ENCODE measurements at regions not wholly inside any gene's neighbourhood (a gene's known extent, or its start where the extent isn't known, plus 50 kb on each side); places are given as distances from the start of the nearest gene placed in this dataset.

DNA sequence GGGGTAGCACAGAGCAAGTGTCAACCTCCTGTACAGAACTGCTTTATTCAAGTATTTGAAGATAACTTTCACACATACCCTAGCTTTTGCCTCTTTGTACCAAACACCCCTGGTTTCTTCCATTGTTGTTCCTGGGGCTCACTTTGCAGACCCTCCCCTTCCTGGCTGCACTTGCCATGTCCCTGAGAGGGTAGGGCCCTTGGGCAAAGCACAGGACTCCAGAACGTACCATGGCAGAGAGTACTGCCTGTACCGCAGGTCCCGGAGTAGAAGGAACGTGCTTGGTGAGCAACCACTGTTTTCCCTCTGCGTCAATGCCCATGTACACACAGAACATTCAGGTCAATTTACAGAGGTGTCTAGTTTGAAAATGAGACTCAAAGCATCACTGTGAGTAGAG, 290.4 kb downstream of the EN1 start:
- no peak for DNase-seq

DNA sequence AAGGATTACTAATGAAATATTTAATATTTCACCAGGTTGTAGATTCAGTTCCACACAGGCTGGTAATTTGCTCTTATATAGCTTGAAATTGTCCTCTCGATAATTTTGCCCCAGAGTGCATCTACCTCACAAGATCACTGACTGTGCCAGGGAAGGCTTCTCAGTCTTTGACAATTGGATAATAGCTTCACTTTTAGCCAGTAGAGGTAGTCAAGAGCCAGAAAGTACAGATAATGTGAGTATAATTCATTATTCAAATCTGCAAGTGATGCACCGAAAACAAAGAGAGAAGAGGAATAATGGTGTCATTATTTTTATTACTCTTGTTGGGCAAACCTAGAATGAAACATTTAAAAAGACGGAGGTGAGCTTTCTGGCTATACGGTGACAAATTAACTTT, 292.8 kb downstream of the EN1 start:
- DNase-seq, result no peak

DNA sequence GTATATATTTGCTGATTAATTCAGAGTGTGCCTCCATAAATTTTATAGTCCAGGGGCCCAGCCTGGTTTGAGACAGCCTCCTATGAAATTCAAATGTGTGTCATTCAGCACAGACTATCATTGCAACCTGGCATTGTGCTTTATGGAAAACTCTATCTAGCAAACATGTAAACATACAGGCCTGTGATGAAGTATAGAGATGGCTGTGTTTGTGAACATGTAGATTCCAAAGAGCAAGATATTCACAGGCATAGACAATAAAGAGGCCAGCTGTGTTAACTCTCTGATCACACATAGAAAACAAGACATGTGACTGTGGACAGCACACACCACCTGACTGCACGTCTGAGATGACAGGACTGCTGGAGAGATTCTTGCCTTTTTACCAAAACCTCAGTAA, 297.9 kb downstream of the EN1 start:
- no peak for DNase-seq

DNA sequence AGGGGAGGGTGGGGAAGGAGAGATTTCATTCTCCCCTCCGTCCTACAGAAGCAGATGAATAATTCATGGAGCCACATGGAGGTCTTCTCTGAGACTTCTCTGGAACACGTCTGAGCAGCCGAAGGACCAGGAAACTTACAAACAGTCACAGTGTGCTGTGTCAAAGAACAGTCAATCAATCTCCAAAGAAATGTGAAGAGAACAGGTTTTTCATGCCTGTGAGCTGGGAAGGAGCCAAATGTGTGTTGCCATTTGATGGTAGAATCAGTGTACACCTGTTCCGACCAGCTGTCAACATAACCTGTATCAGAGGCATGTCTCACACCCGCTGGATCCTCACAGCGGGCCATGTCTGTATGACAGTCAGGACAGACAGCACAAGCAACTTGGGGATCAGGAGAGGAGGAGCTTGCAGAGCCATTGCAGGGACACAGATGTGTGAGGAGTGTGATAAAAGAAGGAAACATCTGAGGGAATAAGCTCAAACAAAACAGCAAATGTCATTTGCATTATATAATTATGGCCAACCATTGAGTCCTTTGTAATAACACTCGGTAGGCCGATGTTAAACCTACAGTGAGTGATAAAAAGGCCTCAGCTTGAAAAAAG, 298.5 kb downstream of the EN1 start:
- no peak for DNase-seq

DNA sequence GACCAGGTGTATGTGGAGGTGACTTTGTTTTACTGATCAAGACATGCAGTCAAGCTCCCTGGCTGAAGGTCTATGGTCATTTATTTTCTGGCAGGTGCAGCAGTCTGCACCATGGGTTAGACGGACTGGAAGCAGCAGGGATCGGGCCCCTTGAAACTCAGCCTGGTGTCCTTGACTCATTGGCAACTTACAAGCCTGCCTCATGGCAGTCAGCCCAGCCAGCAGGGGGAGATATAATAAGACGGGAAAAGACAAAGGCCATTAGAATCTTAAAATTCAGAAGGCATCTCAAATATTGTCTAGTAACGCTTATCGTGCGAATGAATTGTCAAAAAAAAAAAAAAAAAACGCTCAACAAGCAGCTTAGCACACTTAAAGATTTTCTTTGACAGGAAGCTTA, 308.2 kb downstream of the EN1 start:
- peak; percentile 16 to 18 for DNase-seq

DNA sequence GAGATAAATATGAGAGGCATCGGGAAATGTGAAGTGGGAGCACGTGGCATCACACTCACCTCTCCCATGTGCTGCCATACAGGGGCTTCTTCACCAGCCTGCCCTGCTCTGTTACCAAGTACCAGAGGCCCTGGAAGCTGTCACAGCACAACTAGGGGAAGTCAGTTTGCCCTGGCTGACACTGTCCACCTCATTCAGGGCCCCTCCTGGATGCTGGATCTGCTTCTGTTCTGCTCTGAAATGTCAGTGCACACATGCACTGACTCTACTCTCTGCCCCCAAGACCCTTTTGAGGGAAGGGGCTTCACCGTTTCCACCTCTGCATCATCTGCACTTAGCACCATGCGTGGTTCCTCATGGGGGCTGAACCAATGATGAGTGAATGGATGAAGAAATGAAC, 311.1 kb downstream of the EN1 start:
- no peak for DNase-seq

DNA sequence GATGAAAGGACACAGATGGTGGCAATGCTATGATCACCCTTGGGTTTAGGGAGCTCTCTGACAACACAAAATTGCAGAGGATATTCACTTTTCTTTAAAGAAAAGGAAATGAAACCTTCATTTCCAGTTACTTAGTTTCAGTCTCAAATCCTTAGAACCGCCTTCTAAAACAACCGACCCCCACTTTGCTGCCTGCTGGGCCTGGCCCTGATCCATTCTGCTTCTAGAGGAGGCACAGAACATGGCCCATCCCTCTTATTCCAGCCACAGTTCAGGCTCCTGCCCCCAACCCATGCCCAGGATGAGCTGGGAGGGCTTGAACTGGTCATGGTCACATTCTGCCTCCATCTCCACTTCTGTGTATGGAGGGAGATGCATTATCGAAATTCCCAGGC, 311.6 kb downstream of the EN1 start:
- no peak for DNase-seq

DNA sequence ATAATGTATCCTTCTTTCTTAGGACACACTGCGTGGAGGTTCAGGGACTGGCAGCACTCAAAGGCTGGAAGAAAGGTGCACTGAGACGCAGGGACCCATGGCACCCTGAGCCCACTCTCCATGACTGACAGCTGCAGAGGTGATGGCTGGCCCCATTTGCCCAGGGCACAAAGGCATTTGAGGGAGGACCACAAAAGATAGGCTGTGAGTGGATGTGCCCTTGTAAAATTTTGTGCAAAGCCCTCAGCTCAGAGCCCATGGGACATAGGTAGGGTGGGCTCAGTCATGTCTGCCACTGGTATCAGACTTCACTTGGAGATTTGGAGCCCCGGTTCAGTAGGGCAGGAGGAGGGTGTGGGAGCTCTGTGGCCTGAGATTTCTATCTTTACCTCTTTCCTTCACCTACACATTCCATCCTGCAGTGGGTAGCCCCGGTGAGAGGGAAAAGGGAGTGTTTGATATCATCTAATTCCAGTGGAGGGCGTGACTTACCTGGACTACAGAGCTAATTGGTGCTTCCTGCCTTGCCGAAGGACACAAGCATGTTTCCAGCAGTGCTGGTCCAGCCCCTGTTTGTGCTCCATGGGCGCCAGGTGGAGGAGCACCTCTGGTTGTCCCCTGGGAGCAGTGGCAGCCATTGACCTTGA, 312.2 kb downstream of the EN1 start:
- DNase-seq, result no peak

DNA sequence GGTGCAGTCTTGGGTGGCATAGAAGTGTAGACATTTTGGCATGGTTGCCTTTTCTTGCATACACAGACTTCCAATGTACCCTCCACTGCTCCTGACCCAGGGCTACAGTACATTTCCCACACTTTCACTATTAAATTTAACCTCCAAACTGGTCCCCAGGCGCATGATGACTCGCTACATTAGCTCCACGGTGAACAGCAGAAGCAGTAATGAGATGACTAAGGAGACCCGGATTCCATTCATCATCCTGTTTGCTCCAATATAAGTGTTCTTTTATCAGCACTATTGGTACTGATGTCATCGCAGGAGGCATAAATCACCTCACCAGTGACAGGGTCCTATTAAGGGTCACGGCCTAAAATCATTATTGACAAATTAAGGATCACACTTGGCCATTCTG, 316.5 kb downstream of the EN1 start:
- DNase-seq, result no peak

DNA sequence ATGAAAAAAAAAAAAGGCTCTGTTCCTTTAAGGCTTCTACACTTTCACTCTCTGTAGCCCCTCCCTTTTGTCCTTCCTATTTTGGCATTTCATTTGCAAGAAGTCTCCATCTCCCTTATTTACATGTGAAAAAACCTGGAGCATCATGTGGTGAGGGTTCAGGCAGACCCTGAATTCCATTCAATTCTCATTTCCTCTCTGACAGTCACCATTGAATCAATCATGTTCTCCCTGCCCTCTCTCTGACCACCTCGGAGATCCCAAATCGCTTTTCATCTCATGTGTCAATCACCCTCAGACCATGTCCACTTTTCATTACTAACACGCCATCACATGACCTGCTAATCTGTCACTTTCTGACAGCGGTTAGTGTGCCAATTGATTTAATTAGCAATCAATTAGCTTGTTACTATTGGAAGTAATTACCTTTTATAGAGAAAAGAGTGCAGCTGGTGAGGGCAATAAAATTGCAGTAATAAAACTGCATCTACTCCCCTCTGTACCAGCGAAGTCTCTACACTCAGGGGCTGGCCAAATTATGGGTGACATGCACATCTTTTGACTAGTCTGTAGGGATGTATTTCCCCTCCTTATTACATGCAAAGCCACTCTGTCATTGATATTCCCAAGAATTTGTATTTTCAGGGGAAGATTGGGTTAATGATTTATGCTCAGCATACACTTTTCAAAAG, 317.4 kb downstream of the EN1 start:
- no peak for DNase-seq

DNA sequence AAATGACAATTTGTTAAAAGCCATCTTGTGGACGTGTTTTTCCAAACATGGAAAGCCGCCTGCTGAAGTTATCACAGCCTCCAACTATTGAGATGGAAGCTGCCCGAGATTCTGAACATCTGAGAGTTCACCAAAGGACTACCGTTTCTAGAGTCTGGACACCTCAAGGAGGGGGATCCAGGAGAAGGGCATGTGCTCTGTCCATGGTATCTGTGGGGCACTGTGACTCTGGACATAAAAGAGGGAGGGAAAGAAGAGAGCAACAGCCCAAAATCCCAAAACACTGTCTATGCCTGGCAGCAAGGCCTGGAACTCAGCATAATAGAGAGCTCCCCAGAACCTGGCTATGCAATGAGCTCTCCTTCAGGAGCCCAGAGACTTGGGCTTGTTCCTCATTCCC, 319.9 kb downstream of the EN1 start:
- no peak for DNase-seq

DNA sequence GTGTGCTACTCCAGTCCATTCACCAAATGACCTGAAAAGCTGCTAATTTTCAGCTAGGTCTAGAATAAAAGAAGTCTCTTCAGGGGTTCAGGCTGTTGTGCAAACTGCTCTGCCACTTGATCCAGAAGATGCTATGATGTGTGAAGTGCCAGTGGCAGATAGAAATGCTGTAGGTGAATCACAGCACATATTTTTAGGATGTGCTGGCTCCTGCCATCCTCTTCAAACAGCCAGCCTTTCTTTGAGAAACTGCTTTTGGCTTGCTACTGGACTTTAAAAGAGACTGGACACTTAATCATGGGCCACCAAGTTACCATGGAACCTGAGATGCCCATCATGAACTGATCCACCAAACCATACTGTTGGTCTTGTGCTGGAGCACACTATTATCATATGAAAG, 322.1 kb downstream of the EN1 start:
- no peak for DNase-seq

DNA sequence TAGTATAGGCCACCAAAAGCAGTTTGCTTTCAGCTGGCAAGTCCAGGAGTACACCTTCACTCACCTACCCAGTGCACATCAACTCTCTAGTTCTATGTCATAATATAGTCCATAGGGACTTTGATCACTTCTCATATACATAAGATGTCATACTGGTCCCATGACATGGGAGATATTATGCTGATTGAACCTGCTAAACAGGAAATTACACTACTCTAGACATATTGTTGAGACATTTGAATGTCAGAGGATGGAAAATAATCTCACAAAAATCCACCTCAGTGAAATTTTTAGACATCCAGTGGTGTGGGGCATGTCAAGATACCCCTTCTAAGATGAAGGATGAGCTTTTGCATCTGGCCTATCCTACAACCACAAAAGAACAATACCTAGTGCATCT, 322.5 kb downstream of the EN1 start:
- no peak for DNase-seq

DNA sequence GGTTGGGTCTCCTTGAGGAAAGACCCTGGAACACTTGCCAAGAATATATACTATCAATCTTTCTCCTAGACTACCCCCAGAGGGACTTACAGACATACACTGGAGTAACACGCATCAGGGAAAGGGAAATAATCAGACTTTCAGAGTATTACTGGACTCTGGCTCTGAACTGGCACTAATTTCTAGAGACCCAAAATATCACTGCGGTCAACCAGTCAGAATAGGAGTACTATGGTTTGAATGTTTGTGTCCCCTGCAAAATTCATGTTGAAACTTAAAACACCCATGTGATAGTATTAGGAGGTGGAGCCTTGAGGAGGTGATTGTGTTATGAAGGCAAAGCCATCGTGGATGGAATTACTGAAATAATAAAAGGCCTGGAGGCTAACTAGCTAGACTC, 323.7 kb downstream of the EN1 start:
- no peak for DNase-seq

DNA sequence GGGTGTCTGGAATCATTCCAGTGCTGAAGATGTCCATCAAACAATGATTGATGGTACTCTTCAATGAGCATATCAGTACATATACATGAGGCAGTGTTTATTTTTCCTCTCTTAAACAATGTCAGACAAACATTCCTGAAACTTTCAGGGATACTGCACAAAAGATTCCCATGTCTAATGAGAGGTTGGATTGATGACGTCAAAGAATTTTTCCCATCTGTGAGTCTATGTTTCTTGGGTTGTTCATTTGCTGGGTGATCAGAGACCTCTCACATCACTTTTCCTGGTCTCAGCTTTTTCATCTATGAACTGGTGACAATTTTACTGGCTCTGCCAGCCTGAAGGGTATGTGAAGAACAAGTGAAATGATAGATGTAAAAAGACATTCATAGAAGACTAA, 325.5 kb downstream of the EN1 start:
- DNase-seq, result no peak

DNA sequence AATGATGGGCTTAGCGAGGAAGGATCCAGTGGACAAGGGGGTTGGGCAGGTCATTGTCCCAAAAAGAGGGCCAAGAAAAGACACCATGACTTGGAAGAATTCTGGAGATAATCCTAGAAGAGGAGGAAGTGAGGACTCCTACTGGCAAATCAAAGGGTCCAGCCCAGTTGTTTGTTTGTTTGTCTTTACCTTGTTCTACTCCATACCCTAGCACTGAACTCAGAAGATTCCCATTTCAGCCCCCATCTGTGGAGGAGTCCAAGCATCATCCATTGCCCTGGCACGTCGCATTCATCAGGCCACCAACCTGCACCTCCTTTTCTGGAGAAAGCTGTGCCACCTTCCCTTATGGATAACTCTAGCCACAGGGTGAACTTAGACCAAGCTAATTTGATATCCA, 326.2 kb downstream of the EN1 start:
- no peak for DNase-seq

DNA sequence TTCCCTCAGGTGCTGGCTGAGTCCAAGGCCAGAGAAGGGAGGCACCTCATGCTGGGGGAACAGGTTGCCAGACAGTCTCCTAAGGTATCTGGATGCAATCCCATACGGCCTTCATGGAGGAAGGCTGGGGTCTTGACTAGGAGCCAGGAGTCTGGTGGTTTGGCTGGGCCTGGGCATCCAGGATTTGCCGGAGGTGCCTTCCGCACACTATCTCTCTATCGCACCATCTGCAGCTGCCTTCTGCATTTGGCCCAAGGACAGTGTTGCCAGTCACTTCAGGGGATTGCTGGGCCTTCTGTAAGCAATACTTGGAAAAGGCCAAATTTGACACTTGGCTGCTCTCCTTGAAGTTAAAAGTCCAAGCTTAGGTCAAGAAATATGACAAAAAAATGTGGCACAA, 327.2 kb downstream of the EN1 start:
- no peak for DNase-seq

DNA sequence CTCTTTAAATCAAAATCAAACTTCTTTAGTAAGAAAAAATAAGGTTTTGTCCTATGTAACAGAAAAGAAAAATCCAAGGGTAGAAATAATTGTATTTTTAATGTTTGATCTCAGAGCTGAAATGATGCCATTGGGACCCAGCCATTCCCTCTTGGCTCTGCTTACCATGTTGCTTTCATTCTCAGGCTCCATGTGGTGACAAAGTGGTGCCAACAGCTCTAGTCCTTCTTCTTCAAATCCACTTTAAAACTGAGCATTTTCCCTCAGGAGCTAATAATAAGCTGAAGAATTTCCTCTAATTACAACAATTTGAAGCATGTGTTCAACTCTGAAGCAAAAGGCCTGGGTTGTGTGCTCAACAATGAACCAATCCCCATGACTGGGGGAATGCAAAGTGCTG, 327.9 kb downstream of the EN1 start:
- DNase-seq, result no peak

DNA sequence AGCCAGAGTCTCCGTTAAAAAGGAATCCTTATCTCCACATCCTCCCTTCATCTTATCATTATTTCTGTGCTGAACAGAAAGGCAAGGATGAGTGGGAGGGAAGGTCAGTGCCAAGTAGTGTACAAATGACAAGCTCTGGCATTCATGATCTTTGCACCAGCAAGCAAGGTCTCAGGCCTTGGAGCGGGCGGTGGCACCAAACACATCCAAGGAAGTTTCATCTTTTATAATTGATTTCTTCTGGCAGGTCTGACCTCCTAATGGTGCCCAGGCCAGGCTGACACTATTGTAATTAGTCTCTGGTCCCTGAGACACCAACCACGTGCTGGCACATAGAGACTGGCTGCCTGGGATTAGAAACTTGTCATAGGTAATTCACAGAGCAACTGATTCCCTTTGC, 336.6 kb downstream of the EN1 start:
- DNase-seq, result no peak

DNA sequence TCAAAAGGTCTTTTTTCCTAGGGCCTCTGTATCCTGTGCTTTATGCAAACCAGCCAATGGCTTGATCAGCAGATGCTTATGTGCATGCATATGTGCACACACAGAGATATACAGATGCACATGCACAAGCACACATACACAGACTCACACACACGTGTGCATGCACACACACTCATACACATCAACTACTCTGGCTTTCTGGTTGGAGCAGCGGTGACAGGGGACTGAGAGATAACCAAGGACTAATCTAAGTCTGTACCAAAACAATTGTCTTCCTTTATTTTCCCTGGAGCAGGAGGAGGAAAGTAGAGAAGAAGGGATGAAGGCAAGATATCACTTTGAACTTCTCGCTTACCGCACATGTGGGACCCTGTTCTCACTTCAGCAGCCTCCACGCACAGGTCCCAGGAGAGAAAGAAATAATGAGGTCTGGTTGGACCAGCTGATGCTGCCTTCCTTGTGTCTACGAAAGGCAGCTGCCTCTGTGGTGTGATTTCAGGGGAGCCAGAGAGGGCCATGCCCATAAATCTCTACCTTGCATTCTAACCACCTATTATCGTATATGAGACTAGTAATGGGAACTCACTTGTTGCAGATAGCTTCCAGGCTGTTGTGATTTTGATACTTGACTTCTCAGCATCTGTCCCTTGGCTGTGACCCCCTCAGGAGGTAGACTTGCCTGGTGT, 338.0 kb downstream of the EN1 start:
- DNase-seq, result no peak

DNA sequence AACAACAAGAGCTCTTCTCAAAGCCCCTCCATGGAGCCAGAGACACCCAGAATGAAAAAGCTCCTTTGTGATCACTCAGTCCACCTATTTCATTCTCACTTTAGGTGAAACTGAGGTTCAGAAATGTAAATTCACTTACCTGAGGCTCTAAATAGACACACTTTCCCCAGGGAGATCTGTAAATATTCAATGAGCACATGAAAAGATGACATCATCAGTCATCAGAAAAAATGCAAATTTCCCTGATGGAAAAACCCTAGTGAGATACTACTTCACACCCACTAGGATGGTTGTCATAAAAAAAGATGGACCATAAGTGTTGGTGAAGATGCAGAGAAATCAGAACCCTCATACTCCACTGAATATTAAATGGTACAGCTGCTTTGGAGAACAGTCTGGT, 339.2 kb downstream of the EN1 start:
- DNase-seq, result no peak

DNA sequence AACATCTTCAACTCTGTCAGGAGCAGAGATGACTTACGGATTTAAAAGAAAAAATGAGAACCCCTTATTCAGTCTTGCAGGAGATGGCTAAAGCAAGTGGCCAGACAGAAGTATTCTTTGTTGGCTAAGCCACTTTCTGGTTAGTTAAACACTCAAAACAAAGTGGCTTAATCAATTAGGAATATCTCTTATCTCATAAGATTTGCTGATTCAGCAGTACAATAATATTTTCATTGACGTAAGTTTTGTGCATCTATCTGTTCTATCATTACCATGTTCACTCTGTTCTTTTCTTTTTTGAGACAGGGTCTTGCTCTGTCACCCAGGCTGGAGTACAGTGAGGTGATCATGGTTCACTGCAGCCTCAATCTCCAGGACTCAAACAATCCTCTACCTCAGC, 342.0 kb downstream of the EN1 start:
- DNase-seq, result no peak

DNA sequence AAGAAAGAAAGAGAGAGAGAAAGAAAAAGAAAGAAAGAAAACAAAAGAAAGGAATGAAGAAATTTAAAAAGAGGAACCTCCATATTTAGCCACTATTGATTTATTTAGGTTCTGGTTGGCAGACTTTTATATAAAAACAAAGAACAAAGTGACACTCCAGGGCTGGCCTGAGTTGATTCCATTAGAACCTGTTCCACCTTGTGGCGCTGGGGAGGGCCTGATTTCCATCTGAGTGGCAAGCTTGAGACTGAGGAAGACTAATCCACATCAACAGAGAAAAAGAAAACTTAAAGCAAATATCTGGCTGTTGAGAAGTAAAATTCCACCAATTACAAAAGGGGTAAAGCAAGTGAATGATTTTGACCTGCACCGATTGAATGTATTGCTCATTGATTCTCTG, 345.3 kb downstream of the EN1 start:
- no peak for DNase-seq

DNA sequence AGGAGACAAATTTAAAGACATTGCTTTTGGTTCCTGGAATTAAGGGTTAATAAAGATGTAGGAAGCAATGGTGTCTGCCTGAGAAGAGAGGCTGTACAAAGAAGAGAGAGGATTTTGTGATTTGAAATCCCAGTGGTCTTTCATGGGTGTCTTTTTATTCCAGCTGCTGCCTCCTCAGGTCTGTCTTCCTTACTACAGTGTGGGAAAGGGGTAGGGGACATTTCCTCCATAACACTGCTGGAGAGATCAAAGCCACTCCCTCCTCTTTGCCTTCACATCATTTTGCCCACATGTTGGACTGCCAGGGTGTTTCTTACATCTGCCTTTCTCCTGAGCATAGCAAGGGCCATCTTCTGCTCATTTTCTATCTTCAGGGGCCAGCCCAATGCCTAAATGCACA, 348.5 kb downstream of the EN1 start:
- DNase-seq, result no peak
